Esophagus muscularis mucosa (tissue), 4 donors: ENCODE measurements at regions not wholly inside any gene's neighbourhood (a gene's known extent, or its start where the extent isn't known, plus 50 kb on each side); places are given as distances from the start of the nearest gene placed in this dataset.
A peak's percentile ranks its signal among the peaks of the same experiment; 100 is the strongest.

ENCODE experiments used
- DNase-seq: peaks from one replicate; pipeline ENCODE4 v3.0.0-alpha.2; 2017; ENCODE audit errors: extremely low spot score
- H3K27ac ChIP-seq, 4 donors: fragments of 200-600 bp; sonication (generic); replicated peaks in 1 of 4; 1 replicate in 3 of 4; 2 replicates in 1 of 4; pipeline ENCODE4 v1.5.1; 2016 to 2019; ENCODE audit warnings: mild to moderate bottlenecking in 1 of 4
- H3K27me3 ChIP-seq, 4 donors: fragments of 200-600 bp; sonication (generic); one replicate each; pipeline versions ENCODE4 v1.5.1 to v1.6.0; 2016 to 2019
- H3K36me3 ChIP-seq, 4 donors: fragments of 200-600 bp; sonication (generic); one replicate each; pipeline ENCODE4 v1.5.1; 2016 to 2019
- H3K4me1 ChIP-seq, 4 donors: fragments of 200-600 bp; sonication (generic); one replicate each; pipeline ENCODE4 v1.5.1; 2016 to 2019
- H3K4me3 ChIP-seq, 4 donors: fragments of 200-600 bp; sonication (generic); 1 replicate in 2 of 4; 2 replicates in 2 of 4; pipeline ENCODE4 v1.5.1; 2016 to 2019; ENCODE audit warnings: mild to moderate bottlenecking in 4 of 4, moderate library complexity in 1 of 4
- H3K9me3 ChIP-seq, 4 donors: fragments of 200-600 bp; sonication (generic); 1 replicate in 3 of 4; 2 replicates in 1 of 4; pipeline ENCODE4 v1.5.1; 2016 to 2019
- EP300 ChIP-seq: sonication (generic); formaldehyde crosslinking; IDR thresholded peaks from one replicate; pipeline ENCODE4 v1.6.1; 2017; ENCODE audit warnings: antibody characterized with exemption
- POLR2A ChIP-seq: fragments of 450-650 bp; IDR thresholded peaks from one replicate; pipeline ENCODE4 v1.6.1; 2017; ENCODE audit warnings: antibody characterized with exemption, moderate library complexity, mild to moderate bottlenecking, low read depth
- POLR2AphosphoS5 ChIP-seq, 2 donors: sonication (generic); formaldehyde crosslinking; IDR thresholded peaks; one replicate each; pipeline ENCODE4 v1.6.1; 2017; ENCODE audit warnings: antibody characterized with exemption in 2 of 2
- WGBS: methylation state at CpG from one replicate; pipeline ENCODE4 v1.1.5; 2018; 5-methylcytosine and 5-hydroxymethylcytosine counted together
- intact Hi-C: fragments of 100-400 bp; cut with DNase I; formaldehyde crosslinking; loops from one replicate; pipeline ENCODE4 v1.15.1; 2023
- TF ChIP-seq, protein P1 (sequence below), 3 experiments: fragments of 200-600 bp in 2 of 3; fragments of 450-650 bp in 1 of 3; sonication (generic) in 2 of 3; IDR thresholded peaks; one replicate each; pipeline ENCODE4 v1.5.1; 2017 to 2019; ENCODE audit warnings: antibody characterized with exemption in 3 of 3, mild to moderate bottlenecking in 2 of 3, moderate library complexity in 1 of 3

DNA sequence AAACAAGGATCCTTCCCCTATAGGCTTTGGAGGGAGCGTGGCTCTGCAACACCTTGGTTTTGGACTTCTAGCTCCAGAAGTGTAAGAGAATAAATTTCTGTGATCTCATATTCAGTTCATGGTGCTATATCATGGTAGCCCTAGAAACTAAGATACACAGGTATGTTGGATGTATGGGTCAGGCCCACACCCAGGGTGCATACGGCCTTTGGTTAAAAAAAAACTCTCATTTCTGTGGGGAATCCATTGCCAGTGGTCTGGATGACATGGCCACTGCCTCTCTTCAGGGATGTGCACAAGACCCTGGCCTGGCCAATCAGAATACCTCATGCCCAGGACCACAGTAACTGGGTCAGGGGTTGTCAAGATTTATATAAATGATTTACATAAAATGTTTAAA is 56.8 kb upstream of the CD34 start:
- intact Hi-C loops = loop anchor here (10.0 kb wide), 1 partner anchor 913 kb away; the partner anchor contains the start of genes PFKFB2 and YOD1
- Histone ChIP-seq H3K9me3 (no peaks in the 10 kb centered on the region), H3K4me1 (peaks cover 17 to 51% (median 45%) of the 10 kb centered on the region in 4 donors), H3K36me3 (no peaks in the 10 kb centered on the region), H3K27ac (no peak overlapping the region), H3K27me3 (no peaks in the 10 kb centered on the region), H3K4me3 (no peak overlapping the region)
- TF ChIP-seq POLR2A (no peak), EP300 (no peak), POLR2AphosphoS5 (IDR thresholded peaks at IDR 0.05) (no peak)
- TF ChIP-seq, protein P1, sequence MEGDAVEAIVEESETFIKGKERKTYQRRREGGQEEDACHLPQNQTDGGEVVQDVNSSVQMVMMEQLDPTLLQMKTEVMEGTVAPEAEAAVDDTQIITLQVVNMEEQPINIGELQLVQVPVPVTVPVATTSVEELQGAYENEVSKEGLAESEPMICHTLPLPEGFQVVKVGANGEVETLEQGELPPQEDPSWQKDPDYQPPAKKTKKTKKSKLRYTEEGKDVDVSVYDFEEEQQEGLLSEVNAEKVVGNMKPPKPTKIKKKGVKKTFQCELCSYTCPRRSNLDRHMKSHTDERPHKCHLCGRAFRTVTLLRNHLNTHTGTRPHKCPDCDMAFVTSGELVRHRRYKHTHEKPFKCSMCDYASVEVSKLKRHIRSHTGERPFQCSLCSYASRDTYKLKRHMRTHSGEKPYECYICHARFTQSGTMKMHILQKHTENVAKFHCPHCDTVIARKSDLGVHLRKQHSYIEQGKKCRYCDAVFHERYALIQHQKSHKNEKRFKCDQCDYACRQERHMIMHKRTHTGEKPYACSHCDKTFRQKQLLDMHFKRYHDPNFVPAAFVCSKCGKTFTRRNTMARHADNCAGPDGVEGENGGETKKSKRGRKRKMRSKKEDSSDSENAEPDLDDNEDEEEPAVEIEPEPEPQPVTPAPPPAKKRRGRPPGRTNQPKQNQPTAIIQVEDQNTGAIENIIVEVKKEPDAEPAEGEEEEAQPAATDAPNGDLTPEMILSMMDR (IDR thresholded peaks at IDR 0.05) = no peak
- 97% methylated on average over 2 of the region's 2 CpGs for WGBS
- DNase-seq = peak; percentile 60

DNA sequence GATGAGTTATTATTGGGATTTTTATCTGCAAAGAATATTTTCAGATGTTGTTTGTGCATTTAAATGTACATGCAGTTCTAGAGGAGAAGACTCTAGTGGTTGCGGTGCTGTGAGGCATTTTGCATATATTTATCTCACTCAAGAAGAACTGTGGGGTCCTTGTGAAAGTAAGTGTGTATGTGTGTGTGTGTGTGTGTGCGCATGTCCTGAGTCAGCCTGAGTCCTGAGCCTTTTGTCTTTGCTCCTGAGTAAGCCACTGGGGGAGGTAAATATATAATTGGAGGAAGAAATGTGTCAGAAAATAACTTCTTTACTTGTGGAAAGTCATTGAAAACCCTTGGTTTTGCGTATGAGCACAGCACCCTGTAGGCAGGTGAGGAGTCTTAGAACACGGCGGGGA is 55.6 kb upstream of the CD34 start:
- no peak for TF ChIP-seq POLR2AphosphoS5 (IDR thresholded peaks at IDR 0.05)
- no peak for TF ChIP-seq EP300
- TF ChIP-seq, protein P1 (IDR thresholded peaks at IDR 0.05) = no peak
- TF ChIP-seq POLR2A = no peak
- 89% methylated on average over 5 of the region's 5 CpGs for WGBS
- no peak overlapping the region for H3K27ac ChIP-seq
- H3K27me3 ChIP-seq = no peaks in the 10 kb centered on the region
- peak; percentile 75 for DNase-seq
- H3K9me3 ChIP-seq = no peaks in the 10 kb centered on the region
- no peak overlapping the region for H3K4me3 ChIP-seq
- intact Hi-C loops = loop anchor here (10.0 kb wide), 1 partner anchor 912 kb away; the partner anchor contains the start of genes PFKFB2 and YOD1
- H3K36me3 ChIP-seq = no peaks in the 10 kb centered on the region
- peaks cover 27 to 52% (median 48%) of the 10 kb centered on the region in 4 donors for H3K4me1 ChIP-seq

DNA sequence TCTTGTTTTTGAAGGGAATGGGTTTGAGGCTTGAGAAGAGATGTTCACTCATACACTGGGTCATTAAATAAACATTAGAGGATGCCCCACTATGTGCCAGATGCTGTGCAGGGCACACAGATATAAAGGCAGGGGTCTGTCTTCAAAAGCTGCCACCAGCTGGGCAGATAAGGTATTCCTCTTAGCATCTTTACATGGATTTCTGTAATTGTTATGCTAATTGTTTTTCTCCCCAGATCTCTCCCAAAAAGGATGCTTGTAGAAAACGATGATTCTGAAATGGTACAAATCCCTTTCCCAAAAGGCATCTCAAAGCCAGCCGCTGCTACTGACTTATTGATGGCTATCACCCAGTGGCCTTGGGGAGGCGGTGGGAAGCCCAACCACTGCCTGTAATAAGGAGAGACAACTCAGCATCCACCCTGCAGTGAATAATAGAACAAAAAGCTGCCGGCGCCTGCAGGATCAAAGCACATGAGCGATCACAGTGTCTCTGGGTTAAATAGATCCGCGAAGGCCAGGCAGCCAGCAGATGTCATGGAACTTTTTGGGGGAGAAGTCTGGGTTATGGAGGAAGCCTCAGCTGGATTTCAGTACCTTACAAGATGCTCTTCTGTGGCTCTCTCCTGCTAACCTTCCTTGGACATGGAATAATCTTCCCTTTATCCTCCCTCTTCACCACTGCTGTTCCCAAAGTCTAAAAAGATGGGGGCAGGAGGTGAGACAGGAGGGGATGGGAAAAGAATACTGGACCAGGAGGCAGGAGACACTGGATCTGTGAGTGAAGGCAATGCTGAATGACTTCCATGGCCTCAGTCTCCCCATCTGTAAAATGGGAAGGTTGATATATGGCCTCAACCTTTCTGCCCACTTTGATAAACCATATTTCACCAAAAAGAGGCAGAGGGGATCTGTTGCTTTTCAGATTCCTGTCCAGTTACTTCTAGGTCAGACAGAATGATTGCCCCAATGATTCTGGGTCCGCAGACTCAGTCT is 54.8 kb upstream of the CD34 start:
- intact Hi-C loops = loop anchor here (10.0 kb wide), 1 partner anchor 911 kb away; the partner anchor contains the start of genes PFKFB2 and YOD1
- Histone ChIP-seq H3K4me3 (no peak overlapping the region), H3K27me3 (no peaks in the 10 kb centered on the region), H3K9me3 (no peaks in the 10 kb centered on the region), H3K27ac (peak overlapping the region in 3 of 4 donors; percentile 90 to 93 (median 93)), H3K4me1 (peaks cover 27 to 45% (median 42%) of the 10 kb centered on the region in 4 donors), H3K36me3 (no peaks in the 10 kb centered on the region)
- peak; percentile 80 for DNase-seq
- TF ChIP-seq POLR2A (no peak), EP300 (no peak), POLR2AphosphoS5 (IDR thresholded peaks at IDR 0.05) (no peak)
- TF ChIP-seq, protein P1 (IDR thresholded peaks at IDR 0.05) = no peak
- 75% methylated on average over 9 of the region's 9 CpGs for WGBS

DNA sequence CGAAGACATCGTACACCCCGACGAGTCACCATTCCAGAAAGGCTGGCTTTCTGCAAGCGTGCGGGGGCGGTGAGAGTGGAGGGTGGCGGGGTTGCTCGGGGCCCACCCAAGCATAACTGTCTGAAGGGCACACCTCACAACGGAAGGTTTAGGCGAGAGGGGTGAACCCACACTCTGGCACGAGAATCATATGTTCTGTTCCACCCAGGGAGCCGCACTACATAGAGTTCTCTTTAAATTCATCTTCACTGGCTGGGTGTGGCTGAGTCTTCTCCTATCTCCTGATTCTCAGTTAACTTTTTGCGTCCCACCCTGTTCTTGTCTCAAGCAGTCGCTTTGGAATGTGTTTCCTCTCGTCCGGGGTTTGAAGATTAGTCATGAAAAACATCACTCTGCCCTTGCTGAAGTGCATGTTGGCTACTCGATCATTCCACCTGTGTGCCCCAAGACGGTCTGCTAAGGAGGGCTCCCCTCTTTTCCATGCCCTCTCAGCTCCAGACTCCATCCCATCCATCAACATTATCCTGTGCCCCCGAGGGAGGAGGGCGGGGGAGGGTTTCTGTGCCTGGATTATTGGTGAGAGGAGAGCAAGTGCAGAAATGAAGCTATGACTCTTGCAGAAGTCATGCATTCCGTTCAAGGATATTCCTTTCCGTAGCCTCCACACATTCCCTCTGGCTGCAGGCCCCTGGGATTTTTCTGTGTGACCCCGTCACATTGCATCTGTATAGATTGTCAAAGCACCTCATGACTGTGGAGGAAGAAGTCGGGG is 53.5 kb upstream of the CD34 start:
- TF ChIP-seq, protein P1 (IDR thresholded peaks at IDR 0.05) = no peak
- TF ChIP-seq POLR2AphosphoS5 (IDR thresholded peaks at IDR 0.05) (no peak), POLR2A (no peak), EP300 (no peak)
- no peak for DNase-seq
- Histone ChIP-seq H3K4me3 (peak overlapping the region; percentile 59 to 71 (median 68)), H3K4me1 (peaks cover 40 to 51% (median 45%) of the 10 kb centered on the region in 4 donors), H3K27ac (peak overlapping the region; percentile 90 to 93 (median 92)), H3K36me3 (no peaks in the 10 kb centered on the region), H3K9me3 (no peaks in the 10 kb centered on the region), H3K27me3 (no peaks in the 10 kb centered on the region)
- intact Hi-C loops = loop anchor here (5.0 to 10.0 kb wide), 3 partner anchors 132 to 910 kb away; partner anchors contain the start of genes PFKFB2 and YOD1
- WGBS = 73% methylated on average over 25 of the region's 25 CpGs
